Hippocampal formation (tissue), 2 donors: ENCODE measurements at regions not wholly inside any gene's neighbourhood (a gene's known extent, or its start where the extent isn't known, plus 50 kb on each side); places are given as distances from the start of the nearest gene placed in this dataset.

ENCODE experiments used
- DNase-seq, 2 donors: peaks; one replicate each; lab custom pipeline; 2025; lab: John Stamatoyannopoulos, UW

GRCh38 chr15:39340903-39341645, 239.8 kb upstream of the THBS1 start:
- no peak for DNase-seq

- no peak for DNase-seq
These were observed 236.2 kb upstream of the THBS1 start for GRCh38 chr15:39344662-39345141.

GRCh38 chr15:39345176-39345575, 235.7 kb upstream of the THBS1 start:
- no peak for DNase-seq

- no peak for DNase-seq
These were observed 233.4 kb upstream of the THBS1 start for GRCh38 chr15:39347453-39347852.

- no peak for DNase-seq
These were observed 230.1 kb upstream of the THBS1 start for GRCh38 chr15:39350785-39351184.

GRCh38 chr15:39354189-39354588, 226.7 kb upstream of the THBS1 start:
- no peak for DNase-seq

- no peak for DNase-seq
These were observed 223.2 kb upstream of the THBS1 start for GRCh38 chr15:39357480-39358268.

GRCh38 chr15:39358441-39359041, 222.3 kb upstream of the THBS1 start:
- no peak for DNase-seq

GRCh38 chr15:39359771-39360170, 221.1 kb upstream of the THBS1 start:
- no peak for DNase-seq

GRCh38 chr15:39360452-39360851, 220.4 kb upstream of the THBS1 start:
- no peak for DNase-seq

GRCh38 chr15:39361497-39361896, 219.4 kb upstream of the THBS1 start:
- no peak for DNase-seq

GRCh38 chr15:39362821-39363561, 217.9 kb upstream of the THBS1 start:
- no peak for DNase-seq

- no peak for DNase-seq
These were observed 216.9 kb upstream of the THBS1 start for GRCh38 chr15:39363761-39364586.

- DNase-seq = no peak
These were observed 216.2 kb upstream of the THBS1 start for GRCh38 chr15:39364721-39365120.

- DNase-seq = no peak
These were observed 215.7 kb upstream of the THBS1 start for GRCh38 chr15:39365161-39365560.

- no peak for DNase-seq
These were observed 215.0 kb upstream of the THBS1 start for GRCh38 chr15:39365873-39366272.

- DNase-seq = no peak
These were observed 213.3 kb upstream of the THBS1 start for GRCh38 chr15:39367596-39367995.

GRCh38 chr15:39369768-39370167, 211.1 kb upstream of the THBS1 start:
- no peak for DNase-seq

- DNase-seq = no peak
These were observed 204.4 kb upstream of the THBS1 start for GRCh38 chr15:39376371-39376909.

- no peak for DNase-seq
These were observed 199.4 kb upstream of the THBS1 start for GRCh38 chr15:39381517-39381916.

- DNase-seq = no peak
These were observed 192.8 kb upstream of the THBS1 start for GRCh38 chr15:39388118-39388517.
